Brain microvascular endothelial cell (primary cell): ENCODE measurements at regions not wholly inside any gene's neighbourhood (a gene's known extent, or its start where the extent isn't known, plus 50 kb on each side); places are given as distances from the start of the nearest gene placed in this dataset.

Source experiments
- DNase-seq: peaks from one replicate; pipeline ENCODE4 v3.0.0-alpha.2; 2020
- H3K27ac ChIP-seq: fragments of 250-450 bp; sonication (Bioruptor Pico); 2 replicates; pipeline ENCODE4 v1.5.1; 2020; ENCODE audit warnings: mild to moderate bottlenecking, moderate library complexity
- H3K27me3 ChIP-seq: fragments of 250-450 bp; sonication (Bioruptor Pico); replicated peaks from 2 replicates; pipeline ENCODE4 v1.5.1; 2020; ENCODE audit warnings: mild to moderate bottlenecking
- H3K36me3 ChIP-seq: fragments of 250-450 bp; sonication (Bioruptor Pico); replicated peaks from 2 replicates; pipeline ENCODE4 v1.5.1; 2020; ENCODE audit warnings: mild to moderate bottlenecking
- H3K4me3 ChIP-seq: 2 replicates; pipeline ENCODE4 v1.5.1; 2011; ENCODE audit warnings: low read depth, mild to moderate bottlenecking, control low read depth, low read length, moderate library complexity
- CTCF ChIP-seq: IDR thresholded peaks from 2 replicates; pipeline ENCODE4 v1.5.1; 2011; ENCODE audit warnings: low read depth, mild to moderate bottlenecking, moderate library complexity, low read length, control low read depth, inconsistent platforms; ENCODE audit errors: missing control alignments
- in situ Hi-C: cut with HindIII; loops from 2 replicates; pipeline ENCODE4 v1.10.0; 2017; ENCODE audit warnings: low sequenced_read_pairs, low pct_ligation_motif_present

- no peaks in the 10 kb centered on the region for H3K36me3 ChIP-seq
- in situ Hi-C loops, result no loop called here
- no peaks in the 10 kb centered on the region for H3K27me3 ChIP-seq
- TF ChIP-seq CTCF, result no peak
- DNase-seq, result peak; percentile 35
- H3K27ac ChIP-seq, result peak overlapping the region; percentile 18
- H3K4me3 ChIP-seq, result no peak overlapping the region
Observed at GRCh38 chr3:161977063-161977462, 480.5 kb downstream of the OTOL1 start.

- Histone ChIP-seq H3K36me3 (no peaks in the 10 kb centered on the region), H3K27me3 (no peaks in the 10 kb centered on the region), H3K4me3 (no peak overlapping the region), H3K27ac (no peak overlapping the region)
- no peak for TF ChIP-seq CTCF
- no peak for DNase-seq
- in situ Hi-C loops, result no loop called here
Observed at GRCh38 chr3:161977850-161978249, 481.2 kb downstream of the OTOL1 start.

GRCh38 chr3:161987933-161988332 is 491.3 kb downstream of the OTOL1 start:
- Histone ChIP-seq H3K27ac (no peak overlapping the region), H3K27me3 (no peaks in the 10 kb centered on the region), H3K4me3 (no peak overlapping the region), H3K36me3 (no peaks in the 10 kb centered on the region)
- no peak for DNase-seq
- no peak for TF ChIP-seq CTCF
- in situ Hi-C loops, result no loop called here

- H3K36me3 ChIP-seq, result no peaks in the 10 kb centered on the region
- H3K27ac ChIP-seq, result no peak overlapping the region
- no peaks in the 10 kb centered on the region for H3K27me3 ChIP-seq
- DNase-seq, result no peak
- no peak for TF ChIP-seq CTCF
- in situ Hi-C loops, result no loop called here
- no peak overlapping the region for H3K4me3 ChIP-seq
Observed at GRCh38 chr3:161989012-161989411, 492.4 kb downstream of the OTOL1 start.

- in situ Hi-C loops, result no loop called here
Observed at GRCh38 chr3:161990036-161990435, 493.4 kb downstream of the OTOL1 start.

More at GRCh38 chr3:161990036-161990435, 493.4 kb downstream of the OTOL1 start:
- Histone ChIP-seq H3K36me3 (no peaks in the 10 kb centered on the region), H3K4me3 (no peak overlapping the region), H3K27me3 (no peaks in the 10 kb centered on the region), H3K27ac (no peak overlapping the region)
- no peak for DNase-seq
- no peak for TF ChIP-seq CTCF
